Activated CD8-positive, alpha-beta memory T cell treated with anti-CD3 and anti-CD28 coated beads for 48 hours (primary cell): ENCODE measurements at regions not wholly inside any gene's neighbourhood (a gene's known extent, or its start where the extent isn't known, plus 50 kb on each side); places are given as distances from the start of the nearest gene placed in this dataset.

ENCODE experiments used
- DNase-seq, 3 experiments: peaks; one replicate each; pipeline ENCODE4 v3.0.0-alpha.2; 2020; ENCODE audit warnings: low read depth in 2 of 3, low spot score in 2 of 3

- no peak for DNase-seq
Measured at GRCh38 chr15:79656151-79657000, 224.2 kb downstream of the MINAR1 start.

- DNase-seq, result no peak
Measured at GRCh38 chr15:79657722-79658121, 225.6 kb downstream of the MINAR1 start.

GRCh38 chr15:79659691-79660090, 227.6 kb downstream of the MINAR1 start:
- no peak for DNase-seq

- no peak for DNase-seq
Measured at GRCh38 chr15:79661411-79661810, 229.3 kb downstream of the MINAR1 start.

GRCh38 chr15:79673416-79674123, 223.2 kb downstream of the MTHFS start:
- no peak for DNase-seq

- DNase-seq, result no peak
Measured at GRCh38 chr15:79674124-79674465, 222.7 kb downstream of the MTHFS start.

GRCh38 chr15:79675982-79676381, 220.8 kb downstream of the MTHFS start:
- DNase-seq, result no peak

- DNase-seq, result no peak
Measured at GRCh38 chr15:79676621-79677020, 220.2 kb downstream of the MTHFS start.

GRCh38 chr15:79677241-79677640, 219.6 kb downstream of the MTHFS start:
- DNase-seq, result no peak

GRCh38 chr15:79678032-79678701, 218.6 kb downstream of the MTHFS start:
- DNase-seq, result no peak

GRCh38 chr15:79680720-79681119, 216.1 kb downstream of the MTHFS start:
- no peak for DNase-seq

GRCh38 chr15:79682285-79682684, 214.5 kb downstream of the MTHFS start:
- no peak for DNase-seq

GRCh38 chr15:79682851-79683288, 213.9 kb downstream of the MTHFS start:
- no peak for DNase-seq

- no peak for DNase-seq
Measured at GRCh38 chr15:79689030-79689429, 207.8 kb downstream of the MTHFS start.

- no peak for DNase-seq
Measured at GRCh38 chr15:79700951-79701480, 195.8 kb downstream of the MTHFS start.

GRCh38 chr15:79702621-79703020, 194.2 kb downstream of the MTHFS start:
- no peak for DNase-seq

GRCh38 chr15:79721256-79721655, 175.6 kb downstream of the MTHFS start:
- no peak for DNase-seq

GRCh38 chr15:79724312-79724711, 172.5 kb downstream of the MTHFS start:
- DNase-seq, result no peak

- no peak for DNase-seq
Measured at GRCh38 chr15:79724804-79725203, 172.0 kb downstream of the MTHFS start.

GRCh38 chr15:79728867-79729266, 167.9 kb downstream of the MTHFS start:
- DNase-seq, result no peak

- no peak for DNase-seq
Measured at GRCh38 chr15:79736435-79737000, 160.3 kb downstream of the MTHFS start.
